Islet of Langerhans (tissue), 1 donor: ENCODE measurements at regions not wholly inside any gene's neighbourhood (a gene's known extent, or its start where the extent isn't known, plus 50 kb on each side); places are given as distances from the start of the nearest gene placed in this dataset.
"Not testable (repeated sequence)": the region's sequence is repeated elsewhere in the genome, so short reads cannot be mapped to it uniquely, and the experiment has no call there.

Experiments
- FAIRE-seq: peaks from one replicate; lab custom pipeline; 2011; peaks lifted over from hg19 to GRCh38; lab: Jason Lieb, UNC

- no peak for FAIRE-seq
Observed at GRCh38 chrX:106356580-106356979, 188.5 kb downstream of the PWWP3B start.

GRCh38 chrX:106363214-106363613 lies 195.1 kb downstream of the PWWP3B start:
- FAIRE-seq = no peak

GRCh38 chrX:106378616-106379015 lies 210.5 kb downstream of the PWWP3B start:
- FAIRE-seq = no peak

GRCh38 chrX:106391284-106391911 lies 220.4 kb upstream of the RADX start:
- no peak for FAIRE-seq

- FAIRE-seq = no peak
Observed at GRCh38 chrX:106392346-106392745, 219.4 kb upstream of the RADX start.

GRCh38 chrX:106397788-106398538 lies 213.8 kb upstream of the RADX start:
- FAIRE-seq = peak; percentile 92

GRCh38 chrX:106401965-106402559 lies 209.7 kb upstream of the RADX start:
- no peak for FAIRE-seq

GRCh38 chrX:106404512-106404911 lies 207.3 kb upstream of the RADX start:
- FAIRE-seq = no peak

DNA sequence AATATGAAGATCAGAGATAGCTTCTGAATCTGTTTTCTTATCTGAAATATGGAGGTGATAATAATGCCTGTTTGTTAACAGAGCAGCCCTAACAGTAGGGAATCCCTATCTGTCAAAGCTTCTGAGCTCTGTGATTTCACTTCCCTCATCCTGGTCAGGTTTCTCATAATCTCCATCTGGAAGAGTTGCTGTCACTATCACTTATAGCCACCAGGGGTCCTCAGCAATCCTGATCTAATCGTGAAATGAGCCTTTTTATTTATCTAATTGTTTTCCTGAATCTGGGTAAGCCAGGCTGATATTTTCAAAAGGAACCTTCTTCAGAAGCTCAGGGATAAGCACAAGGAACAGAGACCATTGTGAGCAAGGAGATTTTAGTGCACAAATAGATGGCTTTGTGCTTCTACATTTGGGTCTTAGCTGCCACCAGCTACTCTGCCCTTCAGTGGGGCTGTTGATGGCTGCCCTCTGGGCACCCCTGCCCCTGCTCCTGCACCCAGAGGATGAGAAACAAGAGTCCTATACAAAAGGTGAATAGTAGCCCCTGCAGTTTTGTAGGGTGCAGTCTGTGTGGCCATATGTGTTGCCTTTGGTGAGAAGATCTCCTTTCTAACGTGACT lies 196.4 kb upstream of the RADX start:
- FAIRE-seq = peak; percentile 90

DNA sequence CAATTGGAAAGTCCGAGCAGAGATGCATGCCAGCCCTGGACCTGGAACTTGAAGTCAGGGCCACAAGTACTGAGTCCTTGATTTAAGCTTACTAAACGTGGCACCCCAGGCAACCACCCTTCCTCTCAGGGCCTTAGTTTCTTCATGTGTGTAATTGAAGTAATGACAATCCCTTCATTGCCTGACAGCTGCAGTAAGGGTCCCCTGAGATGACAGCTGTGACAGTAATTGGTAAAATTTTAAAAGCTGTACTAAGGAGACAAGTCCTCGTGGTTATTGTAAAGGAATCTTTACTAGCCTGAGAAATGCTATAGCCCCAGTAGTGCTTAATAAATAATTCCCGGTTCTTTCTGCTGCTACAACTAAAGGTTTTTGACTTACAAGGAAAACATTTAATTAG lies 175.1 kb upstream of the RADX start:
- no peak for FAIRE-seq

DNA sequence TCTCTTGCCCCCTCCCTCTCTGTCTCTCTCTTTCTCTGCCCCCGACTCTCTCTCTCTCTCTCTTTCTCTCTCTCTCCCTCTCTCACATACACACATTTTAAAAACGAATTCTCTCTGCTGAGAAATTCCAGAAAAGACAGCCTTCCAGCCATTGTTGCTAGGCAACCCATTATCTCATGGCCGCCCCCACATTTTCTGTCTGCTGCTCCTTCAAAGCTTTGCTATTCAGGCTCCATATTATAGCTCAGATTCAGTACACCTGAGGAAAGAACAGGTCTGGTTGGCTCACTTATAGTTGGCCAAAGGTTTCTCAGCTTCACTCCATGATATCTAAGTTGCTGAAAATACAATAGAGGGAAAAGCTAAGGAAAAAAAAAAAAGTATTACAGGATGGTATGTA lies 174.4 kb upstream of the RADX start:
- no peak for FAIRE-seq

DNA sequence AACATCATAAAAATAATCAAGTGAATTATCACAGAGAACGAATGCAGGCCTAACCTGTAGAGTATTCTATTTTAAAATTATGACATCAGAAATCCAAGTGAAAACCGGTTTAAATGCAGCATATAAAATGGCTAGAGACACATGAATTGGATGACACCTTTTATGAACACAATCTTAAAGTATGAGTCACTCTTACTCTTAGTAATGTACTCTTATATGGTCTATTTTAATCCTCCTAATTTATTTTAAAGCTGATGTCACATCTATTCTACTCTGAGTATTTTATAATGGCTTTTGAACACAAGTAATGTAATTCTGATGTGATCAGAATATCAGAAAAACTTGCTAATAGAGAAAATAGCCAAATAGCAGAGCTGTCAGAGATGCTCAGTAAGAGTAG lies 161.4 kb upstream of the RADX start:
- FAIRE-seq = no peak

GRCh38 chrX:106451933-106452332 lies 159.8 kb upstream of the RADX start:
- no peak for FAIRE-seq

DNA sequence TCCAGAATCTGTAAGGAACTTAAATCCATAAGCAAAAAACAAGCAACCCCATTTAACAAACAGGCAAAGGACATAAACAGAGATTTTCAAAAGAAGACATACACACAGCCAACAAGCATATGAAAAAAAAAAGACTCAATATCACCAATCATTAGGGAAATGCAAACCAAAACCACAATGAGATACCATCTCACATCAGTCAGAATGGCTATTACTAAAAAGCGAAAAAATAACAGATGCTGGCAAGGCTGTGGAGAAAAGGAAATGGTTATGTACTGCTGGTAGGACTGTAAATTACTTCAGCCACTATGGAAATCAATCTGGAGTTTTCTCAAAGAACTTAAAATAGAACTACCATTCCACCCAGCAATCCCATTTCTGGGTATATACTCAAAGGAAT lies 156.8 kb upstream of the RADX start:
- FAIRE-seq = no peak

- no peak for FAIRE-seq
Observed at GRCh38 chrX:106457802-106458201, 154.0 kb upstream of the RADX start.

DNA sequence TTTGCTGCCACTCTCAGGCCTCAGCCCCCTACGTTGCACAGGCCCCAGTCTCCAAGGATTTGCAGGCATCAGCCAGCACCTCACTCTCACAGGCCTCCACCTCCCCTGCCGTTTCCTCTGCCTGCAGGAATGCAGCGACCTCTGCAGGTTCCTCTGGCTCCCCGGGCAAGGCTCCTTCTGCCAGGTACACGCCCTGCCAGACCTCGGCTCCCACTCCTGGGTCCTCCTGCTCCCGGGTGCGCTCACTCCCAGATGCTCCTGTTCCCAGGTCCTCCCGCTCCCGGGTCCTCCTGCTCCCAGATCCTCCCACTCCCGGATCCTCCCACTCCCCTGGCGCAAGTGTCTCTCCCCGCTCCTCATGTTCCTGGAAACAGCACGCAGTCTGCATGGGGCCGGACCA lies 144.4 kb upstream of the RADX start:
- no peak for FAIRE-seq

DNA sequence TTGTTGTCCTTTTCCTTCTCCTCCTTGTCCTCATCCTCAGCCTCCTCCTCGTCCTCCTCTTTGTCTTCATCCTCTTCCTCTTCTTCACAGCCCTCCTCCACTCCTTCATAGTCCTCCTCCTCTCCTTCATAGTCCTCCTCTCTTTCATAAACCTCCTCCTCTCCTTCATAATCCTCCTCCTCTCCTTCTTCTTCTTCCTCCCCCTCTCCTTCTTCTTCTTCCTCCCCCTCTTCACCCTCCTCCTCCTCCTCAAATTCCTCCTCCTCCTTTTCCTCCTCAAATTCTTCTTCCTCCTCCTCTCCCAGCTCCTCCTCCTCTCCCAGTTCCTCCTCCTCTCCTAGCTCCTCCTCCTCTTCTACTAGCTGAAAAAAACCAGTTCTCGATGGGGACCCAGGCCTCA lies 143.8 kb upstream of the RADX start:
- no peak for FAIRE-seq

DNA sequence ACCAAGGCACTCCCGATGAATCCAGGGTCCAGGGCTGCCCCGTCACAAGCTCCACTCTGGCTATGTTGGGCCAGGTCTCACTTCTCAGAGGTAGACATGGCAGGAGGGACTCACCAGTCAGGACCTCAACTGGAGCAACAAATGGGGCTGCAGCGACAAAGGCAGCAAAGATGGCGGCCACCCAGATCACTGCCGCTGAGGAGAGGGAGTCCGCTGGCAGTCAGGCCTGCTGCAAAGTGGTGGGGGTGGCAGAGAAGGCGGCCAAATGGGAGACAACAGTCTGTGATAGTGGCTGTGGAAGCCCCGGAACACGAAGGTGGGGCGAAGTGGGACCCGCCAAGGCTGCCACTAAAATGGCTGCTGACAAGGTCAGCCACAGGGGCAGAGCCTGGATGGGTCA lies 143.3 kb upstream of the RADX start:
- FAIRE-seq = no peak

GRCh38 chrX:106479920-106480319 lies 131.9 kb upstream of the RADX start:
- no peak for FAIRE-seq

GRCh38 chrX:106481341-106481740 lies 130.4 kb upstream of the RADX start:
- peak; percentile 92 for FAIRE-seq

DNA sequence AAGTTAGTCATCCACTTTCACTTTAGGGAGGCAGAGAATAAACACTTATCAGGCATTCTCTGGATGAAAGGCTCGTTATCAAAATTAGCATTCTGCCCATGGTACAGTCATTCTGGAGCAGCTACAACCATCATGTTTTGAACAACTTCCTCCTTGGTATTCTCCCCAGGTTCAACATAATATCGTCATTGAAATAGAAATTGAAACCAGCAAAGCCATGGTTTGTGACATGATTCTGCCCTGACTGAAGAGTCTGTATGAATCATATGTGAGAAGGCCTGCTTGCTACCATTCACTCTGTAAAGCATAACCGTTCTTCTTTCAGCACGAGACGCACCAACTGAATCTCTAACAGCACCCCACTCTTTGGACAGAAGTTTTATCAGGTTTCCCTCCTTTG lies 127.5 kb upstream of the RADX start:
- FAIRE-seq = peak; percentile 56

- not testable (repeated sequence) for FAIRE-seq
Observed at GRCh38 chrX:106493210-106493816, 118.5 kb upstream of the RADX start.

- peak; percentile 24 for FAIRE-seq
Observed at GRCh38 chrX:106499473-106499872, 112.3 kb upstream of the RADX start.
